ENCODE measurements at regions not wholly inside any gene's neighbourhood (a gene's known extent, or its start where the extent isn't known, plus 50 kb on each side); places are given as distances from the start of the nearest gene placed in this dataset.
"Not testable (repeated sequence)": the region's sequence is repeated elsewhere in the genome, so short reads cannot be mapped to it uniquely, and the experiment has no call there.

- no peak for DNase-seq
Observed at GRCh38 chr2:52064234-52064633, 1032.3 kb upstream of the NRXN1 start.

DNA sequence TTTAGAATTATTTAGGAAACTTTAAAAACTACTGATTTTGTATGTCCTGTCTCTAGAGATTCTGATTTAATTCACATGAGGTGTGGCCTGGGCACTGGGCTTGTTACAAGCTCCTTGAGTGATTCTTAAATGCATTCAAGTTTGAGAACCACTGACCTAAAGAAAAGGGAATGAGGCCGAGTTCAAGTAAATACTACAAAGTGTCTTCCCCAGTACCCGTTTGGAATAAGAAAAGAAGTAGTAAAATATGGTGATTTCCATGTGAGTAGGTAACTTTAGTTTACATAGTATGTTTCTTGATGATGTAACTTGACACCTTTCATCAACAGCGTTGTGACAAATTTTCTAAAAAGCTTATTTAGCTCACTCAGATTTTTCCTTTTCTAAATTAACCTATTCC lies 1022.9 kb upstream of the NRXN1 start:
- DNase-seq, result no peak

DNA sequence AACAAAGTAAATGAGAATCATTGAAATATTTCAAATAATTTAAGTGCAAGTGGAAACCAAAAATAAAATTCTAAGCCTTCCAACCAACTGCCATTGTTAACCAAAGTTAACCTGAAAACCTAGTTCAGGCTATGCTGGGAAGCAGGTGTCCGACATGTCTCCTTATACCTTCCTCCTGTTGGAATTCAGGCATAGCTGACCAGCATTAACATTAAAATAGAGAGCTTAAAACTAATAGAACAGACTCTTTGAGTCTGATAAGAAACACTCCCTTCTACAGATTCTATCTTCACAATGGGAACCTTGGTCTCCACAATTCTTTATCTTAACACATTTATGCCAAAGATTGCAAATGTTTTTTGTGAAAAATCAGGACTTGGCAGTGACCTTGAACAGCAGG lies 1004.9 kb upstream of the NRXN1 start:
- DNase-seq, result no peak

- DNase-seq, result no peak
Observed at GRCh38 chr2:52036024-52036423, 1004.1 kb upstream of the NRXN1 start.

DNA sequence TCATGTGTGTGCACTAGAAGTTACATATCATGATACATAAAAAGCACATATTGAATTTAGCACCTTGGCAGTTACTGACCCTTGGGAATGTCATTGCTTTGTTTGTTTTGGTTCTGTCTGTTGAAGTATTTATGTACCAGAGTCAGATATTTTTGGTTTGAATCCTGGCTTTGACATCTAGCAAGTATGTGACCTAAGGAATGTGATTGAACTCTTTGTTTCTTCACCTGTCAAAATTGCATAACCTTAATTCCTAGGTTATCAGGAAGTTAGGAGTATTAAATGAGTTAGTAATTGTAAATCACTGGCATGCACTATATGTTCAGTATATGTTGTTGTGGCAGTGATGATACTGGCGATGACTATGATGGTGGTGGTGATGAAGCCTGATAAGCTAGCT lies 1003.5 kb upstream of the NRXN1 start:
- DNase-seq, result no peak

GRCh38 chr2:52034706-52035105 lies 1002.8 kb upstream of the NRXN1 start:
- no peak for DNase-seq

DNA sequence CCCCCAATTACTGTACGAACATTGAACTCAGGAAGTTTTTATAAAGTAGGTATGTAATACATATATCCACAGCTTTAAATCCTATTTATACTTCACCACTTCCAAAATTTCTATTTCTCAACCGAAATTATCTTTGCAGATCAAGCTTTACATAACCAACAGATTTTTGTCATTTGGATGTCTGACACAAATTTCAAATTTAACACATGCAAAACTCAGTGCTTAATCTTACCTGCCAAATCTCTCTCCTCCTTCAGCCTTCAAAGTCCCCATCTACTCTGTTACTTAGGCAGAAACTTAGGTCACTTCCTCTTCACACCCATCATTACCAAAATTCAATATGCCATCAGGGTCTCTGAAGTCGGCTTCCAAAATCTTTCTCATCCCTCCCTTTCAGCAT lies 990.1 kb upstream of the NRXN1 start:
- no peak for DNase-seq

- no peak for DNase-seq
Observed at GRCh38 chr2:52017646-52018235, 985.8 kb upstream of the NRXN1 start.

GRCh38 chr2:52006821-52007366 lies 975.0 kb upstream of the NRXN1 start:
- DNase-seq, result not testable (repeated sequence)

DNA sequence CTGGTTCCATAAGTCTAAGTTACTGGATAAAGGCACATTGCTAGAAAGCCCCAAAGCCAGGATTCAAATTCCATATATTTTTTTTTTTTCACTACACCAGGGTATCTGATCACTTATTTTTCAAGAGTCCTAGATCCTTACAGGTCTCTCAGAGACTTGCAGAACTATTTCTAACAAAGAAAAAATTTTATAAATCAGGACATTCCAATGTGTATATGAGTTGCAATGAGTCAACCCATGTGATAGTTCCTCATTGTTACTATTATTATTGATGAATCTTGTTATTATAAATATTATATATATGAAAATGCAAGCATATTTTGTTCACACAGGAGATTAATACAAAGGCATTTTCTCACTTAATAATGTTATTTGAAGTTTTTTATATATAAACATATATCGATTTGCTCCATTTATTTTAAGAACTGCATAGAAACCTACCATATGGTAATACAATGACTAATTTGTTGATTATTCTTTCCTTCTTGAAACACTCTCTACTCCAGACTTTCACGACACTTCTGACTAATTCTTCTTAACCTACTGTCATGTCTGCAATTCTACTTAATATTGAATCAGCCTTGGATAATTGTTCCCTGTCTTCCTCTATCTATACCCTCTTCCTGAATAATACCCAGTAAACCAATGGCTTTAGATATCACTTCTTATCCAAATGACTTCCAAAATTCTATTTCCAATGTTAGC lies 968.4 kb upstream of the NRXN1 start:
- no peak for DNase-seq

GRCh38 chr2:51998890-51999289 lies 967.0 kb upstream of the NRXN1 start:
- no peak for DNase-seq

- DNase-seq, result no peak
Observed at GRCh38 chr2:51997571-51997970, 965.6 kb upstream of the NRXN1 start.

DNA sequence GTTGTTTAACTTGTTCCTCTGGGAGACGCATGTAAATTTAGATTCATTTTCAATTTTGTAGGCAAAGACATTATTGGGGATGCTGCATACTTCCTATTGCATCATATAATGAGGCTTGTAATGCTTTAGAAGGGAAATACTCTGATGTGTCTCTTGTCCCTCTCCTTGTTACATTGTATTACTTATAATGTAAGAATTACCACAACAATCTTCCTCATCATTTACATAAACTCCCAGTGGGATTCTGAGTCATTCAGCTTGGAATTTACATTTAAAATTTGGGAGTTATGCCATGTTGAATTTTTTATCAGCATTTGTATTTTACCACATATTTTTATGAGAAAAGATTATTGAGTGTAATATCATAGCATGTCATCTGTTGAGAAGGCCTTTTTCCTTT lies 963.4 kb upstream of the NRXN1 start:
- DNase-seq, result no peak

DNA sequence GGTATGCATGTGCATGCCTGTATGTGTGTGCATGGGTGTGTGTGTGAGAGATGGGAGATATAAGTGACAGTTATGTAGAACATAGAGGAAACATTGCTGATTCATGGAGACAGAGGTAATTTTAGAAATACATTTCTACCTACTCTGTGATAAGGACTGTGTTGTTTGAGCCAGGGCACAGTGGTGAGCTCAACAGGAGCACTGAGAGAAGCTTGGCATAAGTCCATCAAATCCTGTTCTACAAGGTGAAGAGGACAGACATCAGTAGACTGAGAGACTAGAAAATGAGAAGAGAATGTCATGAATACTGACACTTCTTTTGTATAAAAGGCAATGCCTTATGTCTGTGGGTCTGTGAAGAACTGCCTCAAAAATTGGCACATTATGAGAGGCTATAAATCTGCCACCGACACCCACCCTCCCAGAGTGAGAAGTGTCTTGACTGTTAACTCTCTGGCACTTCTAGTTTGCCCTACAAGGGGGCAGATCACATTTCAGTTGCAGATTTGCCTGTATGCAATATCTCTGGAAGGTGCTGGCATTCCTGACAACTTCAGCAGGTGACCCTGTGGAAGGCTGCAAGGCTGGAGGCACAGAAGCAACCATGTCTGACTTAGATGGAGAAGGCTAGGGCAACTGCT lies 962.3 kb upstream of the NRXN1 start:
- DNase-seq, result no peak

GRCh38 chr2:51990684-51991083 lies 958.8 kb upstream of the NRXN1 start:
- no peak for DNase-seq

- no peak for DNase-seq
Observed at GRCh38 chr2:51986101-51986500, 954.2 kb upstream of the NRXN1 start.

GRCh38 chr2:51981783-51982182 lies 949.9 kb upstream of the NRXN1 start:
- DNase-seq, result no peak

DNA sequence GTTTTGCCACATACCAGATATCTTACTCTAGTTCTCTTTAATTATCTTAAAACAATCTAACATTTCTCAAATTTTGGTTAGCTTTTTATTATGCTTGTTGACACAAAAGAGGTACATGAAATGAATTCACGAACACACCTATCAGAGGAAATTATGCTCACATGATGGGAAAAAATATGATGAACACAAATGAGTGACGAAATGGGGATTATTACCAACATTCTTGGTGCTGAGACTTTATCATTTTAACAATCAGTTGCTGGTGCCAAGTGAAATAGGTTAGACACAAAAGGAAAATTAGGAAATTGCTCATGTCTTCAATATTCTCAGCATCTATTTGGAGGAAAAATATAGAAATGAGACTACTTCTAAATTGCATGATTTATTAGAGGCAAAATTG lies 944.7 kb upstream of the NRXN1 start:
- no peak for DNase-seq

DNA sequence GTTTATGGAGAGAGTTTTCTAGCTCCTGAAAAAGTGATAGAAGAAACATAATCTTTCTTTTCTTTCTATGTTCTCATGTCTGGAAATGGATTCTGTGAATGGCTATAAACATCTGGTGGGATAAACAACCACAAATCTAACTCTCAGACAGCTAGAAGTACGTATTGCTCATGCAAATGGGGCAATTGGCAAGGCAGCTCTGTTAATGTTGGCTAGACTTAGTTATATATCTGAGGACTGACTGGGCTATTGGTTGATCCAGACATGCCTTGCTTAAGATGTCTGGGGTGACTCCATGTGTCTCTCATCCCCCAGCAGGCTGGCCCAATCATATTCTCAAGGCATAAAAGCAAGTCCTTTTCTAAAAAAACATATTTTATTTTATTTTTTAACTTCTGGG lies 939.2 kb upstream of the NRXN1 start:
- no peak for DNase-seq

DNA sequence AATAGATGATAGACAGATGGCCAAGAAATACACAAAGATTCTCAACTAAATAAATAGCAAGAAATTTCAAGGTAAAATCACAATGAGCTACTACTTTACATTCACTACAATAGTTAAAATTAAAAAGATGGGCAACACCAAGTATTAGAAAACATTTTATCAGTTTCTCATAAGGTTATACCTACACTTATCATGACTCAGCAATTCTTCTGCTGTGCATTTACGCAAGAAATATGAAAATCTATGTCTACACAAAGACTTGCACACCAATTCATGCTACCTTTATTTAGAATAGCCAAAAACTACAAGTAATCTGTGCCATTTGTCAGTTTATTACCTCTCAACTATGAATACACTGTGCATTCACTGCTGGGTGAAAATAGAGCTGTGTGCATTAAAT lies 937.4 kb upstream of the NRXN1 start:
- DNase-seq, result no peak

DNA sequence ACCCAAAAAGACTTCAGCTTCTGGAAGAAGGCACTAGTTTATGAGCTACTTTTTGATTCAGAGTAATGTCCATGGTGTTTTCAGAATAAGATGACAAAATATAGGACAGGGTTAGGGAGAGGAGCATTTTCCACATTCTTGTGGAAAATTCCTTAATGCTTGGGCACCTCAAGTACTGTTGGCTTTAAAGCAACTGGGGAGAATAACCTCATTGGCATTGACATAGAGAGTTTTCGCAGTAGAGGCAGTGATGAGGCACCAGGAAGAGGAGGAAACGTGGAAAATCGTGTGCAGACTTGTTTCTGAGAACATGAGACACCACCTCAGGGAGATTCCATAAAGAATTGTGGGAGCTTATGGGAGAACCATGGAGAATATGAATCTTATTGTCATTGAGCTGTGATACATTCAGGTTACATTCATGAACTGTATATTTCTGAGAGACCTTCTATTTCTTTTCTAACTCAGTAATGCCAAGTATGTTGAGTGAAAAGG lies 929.0 kb upstream of the NRXN1 start:
- DNase-seq, result no peak

DNA sequence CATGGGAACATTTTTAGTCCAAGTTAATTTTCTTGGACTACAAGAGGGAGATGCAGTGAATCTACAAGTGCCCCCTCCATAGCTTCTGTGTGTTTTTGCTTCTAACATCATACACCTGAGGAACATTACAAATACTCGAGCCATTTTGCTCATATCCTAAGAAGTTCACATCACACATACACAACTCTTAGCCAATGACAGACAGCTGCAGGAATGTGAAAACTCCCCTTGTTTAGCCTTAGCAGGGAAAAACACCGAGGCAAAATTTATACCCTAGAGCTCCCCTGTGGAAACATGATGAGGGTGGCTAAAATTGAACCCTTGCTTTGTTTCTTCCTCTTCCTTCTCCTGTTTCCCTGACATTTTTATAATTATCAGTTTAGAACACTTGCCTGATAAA lies 928.3 kb upstream of the NRXN1 start:
- DNase-seq, result no peak

- no peak for DNase-seq
Observed at GRCh38 chr2:51959696-51960095, 927.8 kb upstream of the NRXN1 start.

DNA sequence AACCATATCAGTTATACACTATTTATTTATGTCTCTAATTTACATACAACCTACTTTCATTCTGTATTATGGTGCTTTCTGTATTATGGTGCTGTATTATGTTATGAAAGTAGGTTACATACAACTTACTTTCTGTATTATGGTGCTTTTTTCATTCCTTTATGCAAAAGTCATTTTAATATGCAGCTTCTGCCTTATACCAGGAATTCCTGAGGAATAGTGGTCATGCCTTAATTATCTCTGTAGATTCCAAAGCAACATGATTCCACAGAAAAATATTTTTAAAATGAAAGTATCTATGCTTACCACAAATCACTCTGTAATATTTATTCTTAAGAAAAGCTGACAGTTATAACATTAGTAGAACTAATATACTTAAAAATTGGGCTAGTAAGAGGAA lies 922.0 kb upstream of the NRXN1 start:
- no peak for DNase-seq

All from stimulated activated CD4-positive, alpha-beta T cell treated with anti-CD3 and anti-CD28 coated beads, Interleukin-15, amount 100 ng/mL, for 24 hours (primary cell).